IPS DF 4.7 (cell line): ENCODE measurements at regions not wholly inside any gene's neighbourhood (a gene's known extent, or its start where the extent isn't known, plus 50 kb on each side); places are given as distances from the start of the nearest gene placed in this dataset.

ENCODE experiments used
- DNase-seq: peaks from one replicate; pipeline ENCODE4 v3.0.0-alpha.2; 2013; ENCODE audit warnings: low spot score; ENCODE audit errors: extremely low read depth

GRCh38 chr13:32905063-32905863 lies 111.0 kb upstream of the KL start:
- no peak for DNase-seq

DNA sequence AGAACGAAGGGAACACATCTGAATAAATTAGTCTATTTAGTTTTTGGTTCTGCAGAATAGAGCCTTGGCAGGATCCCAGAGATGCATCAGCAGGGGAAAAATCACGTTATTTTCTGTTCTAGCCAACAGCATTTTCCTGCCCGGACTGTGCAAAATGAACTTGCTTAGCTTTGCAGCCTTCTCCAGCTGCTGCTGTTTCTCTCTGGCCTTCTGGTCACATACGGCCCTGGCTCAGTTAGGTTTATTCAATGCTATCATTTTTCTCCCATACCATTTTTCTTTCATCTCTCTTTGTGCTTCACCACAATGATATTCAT lies 110.4 kb upstream of the KL start:
- no peak for DNase-seq

DNA sequence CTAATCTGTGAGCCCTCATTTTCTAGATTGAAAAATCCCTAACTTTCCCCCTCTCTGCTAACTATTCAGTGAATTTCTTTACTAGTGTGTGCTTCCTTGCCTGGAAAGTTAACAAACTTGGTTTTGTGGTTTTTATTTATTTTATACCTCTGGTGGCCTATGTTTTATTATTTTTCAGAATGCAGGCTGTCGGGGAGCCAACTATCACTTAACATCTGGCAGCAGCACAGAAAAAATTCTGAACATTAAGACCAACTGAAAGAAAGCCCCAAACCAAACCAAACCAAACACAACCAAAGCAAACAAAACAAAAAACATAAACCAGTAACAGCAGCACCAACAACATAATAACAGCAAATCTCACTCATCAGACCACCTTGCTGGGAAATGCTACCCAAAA lies 109.0 kb upstream of the KL start:
- no peak for DNase-seq

DNA sequence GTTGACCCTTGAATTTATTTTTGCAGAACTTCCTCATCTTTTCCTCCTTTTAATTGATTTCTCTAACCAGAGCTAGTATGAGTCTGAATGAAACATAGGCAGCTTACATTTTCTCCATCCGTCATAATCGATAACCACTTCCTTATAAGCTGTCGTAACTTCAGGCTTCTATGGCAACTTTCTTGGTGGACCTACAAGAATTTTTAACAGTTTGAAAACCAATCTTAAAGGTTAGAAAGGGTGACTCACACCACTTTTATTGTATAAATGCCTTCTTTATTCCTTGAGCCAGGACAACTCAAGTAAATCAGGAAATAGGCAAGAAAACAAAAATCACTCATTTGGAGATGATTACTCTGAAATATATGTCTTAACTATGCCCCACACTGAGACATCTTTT lies 105.7 kb upstream of the KL start:
- no peak for DNase-seq

DNA sequence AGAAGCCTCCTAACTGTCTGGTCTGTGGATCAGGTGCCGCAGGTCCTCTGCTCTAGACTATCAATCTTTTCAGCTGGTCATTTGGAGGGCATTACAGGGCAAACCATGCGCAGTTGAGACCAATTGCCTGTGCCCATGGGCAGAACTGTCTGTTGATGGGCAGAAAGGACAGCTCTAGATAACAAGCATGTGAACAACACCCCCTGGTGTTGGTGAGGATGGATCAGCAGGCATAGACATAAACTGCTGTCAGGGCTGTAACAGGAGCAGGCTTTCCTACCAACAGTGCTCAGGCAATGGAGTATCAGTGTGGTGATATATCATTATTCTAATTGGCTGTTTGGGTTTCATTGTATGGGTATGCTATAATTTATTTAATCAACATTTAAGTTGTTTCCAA lies 104.7 kb upstream of the KL start:
- DNase-seq: peak; percentile 36

DNA sequence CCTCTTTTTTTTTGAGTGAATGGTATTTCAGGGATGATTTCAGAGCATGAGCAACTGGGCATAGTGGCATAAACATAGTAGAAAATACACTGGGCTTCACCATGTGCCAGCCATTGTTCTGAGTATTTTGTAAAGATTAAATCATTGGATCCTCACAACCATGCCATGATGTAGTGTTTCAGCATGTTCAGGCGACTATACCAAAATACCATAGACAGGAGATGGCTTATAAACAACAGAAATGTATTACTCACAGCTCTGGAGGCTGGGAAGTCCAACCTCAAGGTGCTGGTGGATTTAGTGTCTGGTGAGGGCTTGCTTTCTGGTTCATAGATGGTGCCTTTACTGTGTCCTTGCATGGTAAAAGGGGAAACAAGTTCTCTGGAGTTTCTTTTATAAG lies 101.5 kb upstream of the KL start:
- DNase-seq: no peak

- DNase-seq: no peak
Observed at GRCh38 chr13:32917504-32917903, 98.7 kb upstream of the KL start.

DNA sequence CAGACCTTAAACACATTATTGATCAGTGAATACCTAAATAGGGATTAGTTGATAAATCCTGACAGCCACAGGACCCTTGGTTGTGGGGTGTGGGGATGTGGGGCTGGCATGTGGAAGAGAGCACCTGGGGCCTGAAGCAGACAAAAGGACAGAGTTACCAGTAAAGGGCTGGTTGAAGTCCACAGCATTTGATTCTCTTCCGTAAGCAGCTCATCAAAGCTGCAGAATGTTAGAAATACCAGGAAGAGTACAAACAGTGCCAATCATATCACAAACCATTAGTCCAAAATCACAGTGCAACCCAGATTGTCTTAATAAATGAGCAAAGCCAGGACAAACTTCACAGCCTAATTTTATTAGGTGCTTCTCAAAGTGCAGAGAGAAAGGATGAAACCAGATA lies 92.5 kb upstream of the KL start:
- DNase-seq: no peak

GRCh38 chr13:32924886-32925285 lies 91.3 kb upstream of the KL start:
- no peak for DNase-seq

DNA sequence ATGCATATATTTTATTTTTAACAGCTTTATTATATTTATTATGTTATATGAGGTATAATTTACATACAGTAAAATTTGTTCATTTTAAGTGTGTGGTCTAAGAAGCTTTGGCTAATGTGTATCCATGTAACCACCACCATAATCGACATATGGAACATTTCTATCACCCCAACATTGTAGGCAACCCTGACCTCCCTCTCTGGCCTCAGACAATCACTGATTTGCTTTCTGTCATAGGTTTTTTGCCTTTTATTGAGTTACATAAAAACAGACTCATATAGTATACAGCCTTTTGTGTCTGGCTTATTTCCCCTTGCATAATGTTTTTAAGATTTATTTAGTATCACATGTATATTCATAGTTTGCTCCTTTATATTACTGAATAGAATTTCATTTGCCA lies 90.7 kb upstream of the KL start:
- DNase-seq: no peak

DNA sequence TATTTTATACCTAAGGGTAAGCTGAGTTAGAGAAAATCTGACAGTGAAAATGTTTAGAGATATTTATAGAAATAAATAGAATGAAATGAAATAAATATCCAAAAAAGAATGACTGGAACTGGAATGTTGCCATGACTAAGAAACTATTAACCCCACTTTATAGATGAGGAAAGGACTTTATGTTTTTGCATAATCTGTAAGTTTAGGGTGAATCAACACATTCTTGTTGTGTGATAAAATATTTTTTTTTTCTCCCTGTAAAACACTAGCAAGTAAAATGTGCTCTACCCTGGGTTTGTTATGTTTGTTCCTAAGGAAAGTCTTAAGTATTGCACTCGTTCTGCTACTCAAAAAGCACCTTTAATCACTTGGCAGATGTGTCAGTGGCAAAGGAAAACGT lies 83.8 kb upstream of the KL start:
- DNase-seq: no peak

DNA sequence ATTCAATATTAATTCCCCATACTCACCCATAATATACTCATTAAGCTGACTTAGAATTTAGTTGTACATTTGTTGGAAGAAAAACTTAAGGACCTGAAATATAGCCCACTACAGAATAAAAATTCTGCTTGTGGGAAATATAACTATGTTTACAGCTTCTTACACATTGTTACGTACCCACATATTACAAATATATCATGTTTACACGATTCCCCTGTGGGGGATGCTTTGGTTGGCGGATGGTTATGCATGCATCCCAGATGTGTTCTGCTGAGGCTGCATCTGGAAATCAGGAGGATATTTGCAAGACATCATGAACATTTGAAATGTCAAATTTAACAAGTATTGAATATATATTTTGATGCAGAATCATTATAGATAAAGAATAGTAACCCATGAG lies 79.5 kb upstream of the KL start:
- DNase-seq: no peak

DNA sequence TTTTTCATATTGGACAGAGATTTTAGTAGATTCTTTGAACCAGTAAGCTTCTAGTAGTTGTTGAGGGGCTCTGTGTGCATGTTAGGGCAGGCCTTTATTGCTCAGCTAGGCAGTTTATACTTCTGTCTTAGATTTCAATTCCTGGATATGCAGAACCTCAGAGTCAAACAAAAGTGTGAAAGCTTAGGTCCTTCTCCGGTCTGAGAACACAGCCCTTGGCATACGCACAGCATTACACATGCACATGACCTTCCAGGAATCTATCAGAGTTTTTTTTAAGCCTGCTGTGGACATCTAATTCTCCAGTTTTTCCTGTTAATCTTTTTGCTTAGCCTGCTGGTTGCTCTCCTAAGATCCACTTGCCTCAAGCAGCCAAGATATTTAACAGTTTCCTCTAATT lies 77.9 kb upstream of the KL start:
- no peak for DNase-seq

DNA sequence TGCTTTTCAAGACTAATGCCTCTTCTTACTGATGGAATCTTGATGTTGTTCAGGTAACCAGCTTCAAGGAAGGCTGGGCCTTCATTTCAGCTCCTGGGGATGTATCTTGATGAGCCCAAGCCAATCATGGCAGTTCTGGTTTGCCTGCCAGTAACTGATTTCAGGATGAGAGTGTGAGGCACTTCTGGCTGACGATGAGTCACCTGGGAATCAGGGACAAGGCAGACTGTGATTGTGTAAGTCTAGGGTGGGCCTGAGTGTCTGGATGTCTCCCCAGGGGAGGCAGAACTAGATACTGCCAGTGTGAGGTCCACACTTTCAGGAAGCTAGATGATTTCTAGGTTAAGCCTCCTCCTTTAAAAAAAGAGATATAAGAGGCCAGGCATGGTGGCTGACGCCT lies 77.3 kb upstream of the KL start:
- no peak for DNase-seq

- no peak for DNase-seq
Observed at GRCh38 chr13:32940601-32941000, 75.6 kb upstream of the KL start.

GRCh38 chr13:32941368-32941767 lies 74.9 kb upstream of the KL start:
- no peak for DNase-seq

GRCh38 chr13:32946558-32946957 lies 69.7 kb upstream of the KL start:
- no peak for DNase-seq

DNA sequence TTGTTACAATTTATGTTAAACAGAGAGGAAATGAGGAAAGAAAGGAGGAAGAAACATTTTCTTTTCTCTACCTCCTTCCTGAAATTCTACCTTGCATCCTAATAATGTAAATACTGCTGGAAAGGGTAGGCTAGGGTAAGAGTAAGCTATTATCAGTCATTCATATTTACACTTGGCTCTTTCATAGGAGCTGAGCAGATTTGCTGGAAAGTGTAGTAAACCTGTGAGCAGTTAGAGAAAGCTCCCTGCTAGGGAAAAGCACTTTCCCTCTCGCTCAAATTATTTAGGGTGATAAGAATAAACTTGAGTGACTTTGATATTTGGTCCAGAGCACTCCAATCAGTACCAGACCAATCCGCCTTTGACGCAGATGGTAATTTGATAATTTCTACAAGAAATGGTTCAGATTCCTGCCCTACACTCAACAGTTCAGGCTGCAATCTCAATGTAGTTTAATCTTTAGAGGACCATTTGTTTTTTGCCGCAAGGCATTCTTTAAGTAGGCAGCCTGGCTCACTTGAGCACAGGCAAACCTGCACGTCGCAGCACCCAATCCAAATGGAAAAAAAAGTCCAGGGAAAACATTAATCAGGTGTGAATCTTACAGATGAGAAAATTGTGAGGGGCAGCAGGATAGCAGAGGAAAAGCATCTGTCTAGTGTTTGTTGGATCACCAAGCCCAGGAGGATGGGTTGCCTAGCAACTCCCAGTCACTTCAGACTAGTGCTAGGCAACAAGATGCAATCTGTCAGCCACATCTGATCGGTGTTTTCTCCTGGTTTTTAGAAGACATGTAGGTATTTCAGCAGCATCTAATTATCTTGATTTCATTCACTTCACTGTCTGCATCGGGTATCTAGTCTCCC lies 68.6 kb upstream of the KL start:
- DNase-seq: no peak

GRCh38 chr13:32949820-32950219 lies 66.4 kb upstream of the KL start:
- no peak for DNase-seq

DNA sequence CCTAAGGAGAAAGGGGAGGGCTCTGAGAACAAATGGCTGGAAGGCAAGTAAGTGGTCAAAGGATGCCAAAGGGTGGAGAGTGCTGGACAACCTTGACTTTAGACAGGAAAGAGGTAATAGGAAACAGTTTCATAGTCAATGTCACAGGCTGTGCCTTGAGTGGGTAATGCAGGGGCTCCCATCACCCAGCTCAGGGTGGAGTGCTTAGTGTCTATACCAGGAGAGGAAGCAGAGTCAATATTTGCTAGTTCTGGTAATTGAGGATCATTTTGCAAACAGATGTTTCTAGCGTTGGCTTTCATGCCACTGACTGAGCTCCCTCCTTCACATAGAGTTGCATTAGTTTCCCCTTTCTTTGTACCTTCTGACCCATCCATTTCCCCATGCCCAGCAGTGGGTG lies 64.6 kb upstream of the KL start:
- DNase-seq: no peak

- no peak for DNase-seq
Observed at GRCh38 chr13:32955881-32956594, 60.2 kb upstream of the KL start.

DNA sequence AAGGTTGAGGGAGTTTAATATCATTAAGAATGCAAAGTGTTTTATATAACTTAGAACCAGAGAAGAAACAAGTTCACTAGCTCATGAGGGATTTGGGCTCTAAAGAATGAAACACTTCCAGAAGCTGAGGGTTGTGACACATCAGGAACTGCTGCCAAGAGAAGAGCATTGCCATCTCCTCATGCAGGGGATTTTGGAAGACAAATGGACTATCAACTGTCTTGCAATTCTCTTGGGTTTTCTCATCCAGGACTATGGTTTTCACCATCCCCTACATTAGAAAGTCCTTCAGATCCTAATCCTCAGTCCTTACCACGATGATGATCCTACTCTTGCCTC lies 59.7 kb upstream of the KL start:
- DNase-seq: no peak

- DNase-seq: no peak
Observed at GRCh38 chr13:32960626-32961025, 55.6 kb upstream of the KL start.
